MCF 10A (cell line): ENCODE measurements at regions not wholly inside any gene's neighbourhood (a gene's known extent, or its start where the extent isn't known, plus 50 kb on each side); places are given as distances from the start of the nearest gene placed in this dataset.
A peak's percentile ranks its signal among the peaks of the same experiment; 100 is the strongest.

Source experiments
- BruUV-seq: library from RNA; stranded (reverse); fragments of 400-500 nt; replicated peaks from 2 replicates; lab custom pipeline; 2021; lab: Mats Ljungman, UMichigan
- CTCF ChIA-PET: fragments of 300-600 bp; sonication (Branson Sonifier 250); formaldehyde crosslinking; extraction: SDS; loops from one replicate; lab custom pipeline; 2021; ENCODE audit warnings: antibody characterized with exemption, inconsistent platforms; lab: Yijun Ruan, JAX
- POLR2A ChIA-PET: fragments of 300-600, 350-650 bp; sonication (Branson Sonifier 250); formaldehyde crosslinking; extraction: SDS; loops from one replicate; lab custom pipeline; 2020; ENCODE audit warnings: antibody characterized with exemption, inconsistent platforms; lab: Yijun Ruan, JAX
- DNase-seq: peaks from one replicate; pipeline ENCODE4 v3.0.0-alpha.2; 2018; ENCODE audit not compliant: unreplicated experiment
- H3K27ac Mint-ChIP-seq: one replicate; pipeline ENCODE4 v1.8.0; 2022; ENCODE audit warnings: mild to moderate bottlenecking, low read depth, mixed read lengths; ENCODE audit not compliant: unreplicated experiment
- H3K27me3 Mint-ChIP-seq: one replicate; pipeline ENCODE4 v1.8.0; 2022; ENCODE audit warnings: mixed read lengths; ENCODE audit not compliant: insufficient read depth, unreplicated experiment
- H3K36me3 Mint-ChIP-seq: one replicate; pipeline ENCODE4 v1.8.0; 2022; ENCODE audit warnings: mild to moderate bottlenecking, moderate library complexity, mixed read lengths; ENCODE audit not compliant: insufficient read depth, unreplicated experiment
- H3K4me1 Mint-ChIP-seq: one replicate; pipeline ENCODE4 v1.8.0; 2022; ENCODE audit warnings: mixed read lengths; ENCODE audit not compliant: insufficient read depth, unreplicated experiment
- H3K4me3 Mint-ChIP-seq: one replicate; pipeline ENCODE4 v1.8.0; 2022; ENCODE audit warnings: mild to moderate bottlenecking, moderate library complexity, mixed read lengths; ENCODE audit not compliant: unreplicated experiment
- H3K9me3 Mint-ChIP-seq: one replicate; pipeline ENCODE4 v1.8.0; 2022; ENCODE audit warnings: mixed read lengths; ENCODE audit not compliant: unreplicated experiment
- CTCF ChIP-seq: fragments of 200-600 bp; IDR thresholded peaks from one replicate; pipeline ENCODE4 v1.8.0; 2022; ENCODE audit warnings: antibody characterized with exemption, mild to moderate bottlenecking; ENCODE audit not compliant: unreplicated experiment
- intact Hi-C: fragments of 100-400 bp; cut with micrococcal nuclease; formaldehyde crosslinking; loops from 2 replicates; pipeline ENCODE4 v1.14.1; 2022

DNA sequence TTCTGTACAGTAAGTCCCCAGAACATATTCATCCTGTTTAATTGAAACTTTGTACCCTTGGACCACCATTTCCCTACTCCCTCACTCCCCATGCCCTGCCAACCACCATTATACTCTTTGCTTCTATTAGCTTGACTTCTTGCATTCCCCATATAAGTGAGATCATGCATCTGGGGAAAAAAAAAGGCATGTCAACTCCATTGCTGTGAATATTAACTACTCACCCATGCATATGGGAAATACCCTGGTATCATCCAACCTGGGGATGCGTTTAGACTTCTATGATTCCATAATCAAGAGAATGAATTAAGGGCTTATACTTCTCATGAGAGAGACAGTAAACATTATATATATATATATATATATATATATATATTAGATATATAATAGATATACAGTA is 659.4 kb upstream of the C9orf72 start:
- Mint-ChIP-seq H3K4me3 (no peak overlapping the region), H3K27me3 (no peaks in the 10 kb centered on the region), H3K36me3 (no peaks in the 10 kb centered on the region), H3K4me1 (peaks cover 19% of the 10 kb centered on the region), H3K9me3 (peaks cover 13% of the 10 kb centered on the region), H3K27ac (no peak overlapping the region)
- no TSS peak for BruUV-seq
- intact Hi-C loops: no loop called here
- ChIA-PET POLR2A (interaction anchor here (0.6 kb wide), 1 partner anchor 22 kb away, joined by 4 read pairs; no protein-coding TSS in a partner anchor), CTCF (interaction anchor here (0.6 to 2.0 kb wide), 2 partner anchors 23 to 159 kb away, joined by 3 to 7 read pairs; no protein-coding TSS in a partner anchor)
- DNase-seq: no peak
- TF ChIP-seq CTCF: no peak

DNA sequence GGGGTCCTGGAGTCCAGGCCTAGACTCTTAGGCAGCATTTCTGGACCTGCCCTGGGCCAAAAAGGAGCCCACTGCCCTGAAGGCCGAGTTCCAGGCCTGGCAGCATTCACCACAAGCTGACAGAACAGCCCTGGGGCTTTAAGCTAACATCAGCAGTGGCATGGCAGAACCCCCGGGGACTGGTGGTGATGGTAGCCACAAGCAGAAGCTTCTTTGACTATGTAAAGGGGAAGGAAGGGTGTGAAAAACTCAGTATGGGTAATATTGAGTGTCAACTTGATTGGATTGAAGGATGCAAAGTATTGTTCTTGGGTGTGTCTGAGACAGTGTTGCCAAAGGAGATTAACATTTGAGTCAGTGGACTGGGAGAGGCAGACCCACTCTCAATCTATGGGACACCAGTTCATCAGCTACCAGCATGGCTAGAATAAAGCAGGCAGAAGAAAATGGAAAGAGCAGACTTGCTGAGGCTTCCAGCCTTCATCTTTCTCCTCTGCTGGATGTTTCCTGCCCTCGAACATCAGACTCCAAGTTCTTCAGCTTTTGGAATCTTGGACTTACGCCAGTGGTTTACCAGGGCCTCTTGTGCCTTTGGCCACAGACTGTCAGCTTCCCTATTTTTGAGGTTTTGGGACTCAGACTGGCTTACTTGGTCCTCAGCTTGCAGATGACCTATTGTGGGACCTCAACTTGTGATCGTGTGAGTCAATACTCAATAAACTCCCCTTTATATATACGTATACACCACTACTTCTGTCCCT is 661.0 kb upstream of the C9orf72 start:
- no peak for TF ChIP-seq CTCF
- H3K4me1 Mint-ChIP-seq: peaks cover 19% of the 10 kb centered on the region
- H3K36me3 Mint-ChIP-seq: no peaks in the 10 kb centered on the region
- BruUV-seq: no TSS peak
- no peak for DNase-seq
- peaks cover 13% of the 10 kb centered on the region for H3K9me3 Mint-ChIP-seq
- H3K4me3 Mint-ChIP-seq: no peak overlapping the region
- CTCF ChIA-PET: interaction anchor here (1.0 to 2.0 kb wide), 2 partner anchors 22 to 108 kb away, joined by 3 to 7 read pairs; no protein-coding TSS in a partner anchor
- H3K27ac Mint-ChIP-seq: peak overlapping the region; percentile 60
- H3K27me3 Mint-ChIP-seq: no peaks in the 10 kb centered on the region
- intact Hi-C loops: no loop called here
- POLR2A ChIA-PET: interaction anchor here (0.5 to 1.4 kb wide), 3 partner anchors 152 to 977 kb away, joined by 3 read pairs; no protein-coding TSS in a partner anchor

DNA sequence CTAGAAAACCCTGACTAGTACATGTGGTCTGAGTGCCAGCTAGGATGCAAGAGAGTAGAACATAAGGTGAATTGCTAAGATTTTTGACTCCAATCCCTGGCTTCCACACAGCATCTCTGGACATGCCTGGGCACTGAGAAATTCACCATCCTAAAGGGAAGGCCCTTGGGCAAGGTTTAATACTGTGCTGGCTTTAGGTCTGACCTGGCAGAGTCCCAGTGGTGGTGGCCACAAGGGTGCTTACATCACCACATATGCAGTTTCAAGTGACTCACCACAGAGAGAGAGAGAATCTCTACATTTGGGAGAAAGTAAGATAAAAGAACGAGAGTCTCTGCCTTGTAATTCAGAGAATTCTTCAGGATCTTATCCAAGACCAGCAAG is 661.6 kb upstream of the C9orf72 start:
- peak overlapping the region; percentile 60 for H3K27ac Mint-ChIP-seq
- intact Hi-C loops: no loop called here
- CTCF ChIA-PET: no interaction called here
- no TSS peak for BruUV-seq
- peaks cover 13% of the 10 kb centered on the region for H3K9me3 Mint-ChIP-seq
- no peaks in the 10 kb centered on the region for H3K36me3 Mint-ChIP-seq
- H3K4me3 Mint-ChIP-seq: no peak overlapping the region
- no peak for TF ChIP-seq CTCF
- POLR2A ChIA-PET: interaction anchor here (0.5 to 1.4 kb wide), 3 partner anchors 153 to 977 kb away, joined by 3 read pairs; no protein-coding TSS in a partner anchor
- H3K4me1 Mint-ChIP-seq: peaks cover 19% of the 10 kb centered on the region
- peak; percentile 96 for DNase-seq
- H3K27me3 Mint-ChIP-seq: no peaks in the 10 kb centered on the region

DNA sequence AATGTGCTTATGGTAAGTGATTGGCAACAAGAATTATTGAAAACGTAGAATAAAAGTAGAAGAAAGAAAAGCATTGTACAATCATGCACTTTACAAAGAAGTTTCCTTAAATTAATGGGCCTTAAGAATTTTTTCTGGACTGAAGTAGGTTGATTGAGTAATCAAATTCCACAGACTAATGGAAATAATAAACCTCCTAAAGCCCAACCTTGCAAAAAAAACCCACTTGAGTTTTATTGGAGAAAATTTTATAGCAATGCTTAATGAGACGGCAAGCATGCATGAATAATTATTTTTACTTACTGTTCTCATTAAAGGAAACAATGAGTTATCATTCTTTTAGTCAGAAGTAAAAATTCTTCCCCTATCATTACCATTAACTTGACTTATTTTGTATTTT is 676.1 kb upstream of the C9orf72 start:
- intact Hi-C loops: no loop called here
- ChIA-PET POLR2A (interaction anchor here (0.6 kb wide), 1 partner anchor 666 kb away, joined by 4 read pairs; no protein-coding TSS in a partner anchor), CTCF (no interaction called here)
- Mint-ChIP-seq H3K27ac (no peak overlapping the region), H3K9me3 (no peaks in the 10 kb centered on the region), H3K4me3 (no peak overlapping the region), H3K27me3 (no peaks in the 10 kb centered on the region), H3K4me1 (peaks cover 6% of the 10 kb centered on the region), H3K36me3 (no peaks in the 10 kb centered on the region)
- no peak for DNase-seq
- BruUV-seq: no TSS peak
- no peak for TF ChIP-seq CTCF
